GM20000 (cell line): ENCODE measurements at regions not wholly inside any gene's neighbourhood (a gene's known extent, or its start where the extent isn't known, plus 50 kb on each side); places are given as distances from the start of the nearest gene placed in this dataset.
"Not testable (repeated sequence)": the region's sequence is repeated elsewhere in the genome, so short reads cannot be mapped to it uniquely, and the experiment has no call there.

Experiments used
- DNase-seq: peaks from one replicate; pipeline ENCODE4 v3.0.0; 2012; ENCODE audit warnings: low spot score
- TF ChIP-seq, protein P1 (sequence below): IDR thresholded peaks from 2 replicates; pipeline ENCODE4 v1.5.1; 2012; ENCODE audit warnings: mild to moderate bottlenecking, control low read depth; ENCODE audit errors: extremely low read depth, missing control alignments

- TF ChIP-seq, protein P1, sequence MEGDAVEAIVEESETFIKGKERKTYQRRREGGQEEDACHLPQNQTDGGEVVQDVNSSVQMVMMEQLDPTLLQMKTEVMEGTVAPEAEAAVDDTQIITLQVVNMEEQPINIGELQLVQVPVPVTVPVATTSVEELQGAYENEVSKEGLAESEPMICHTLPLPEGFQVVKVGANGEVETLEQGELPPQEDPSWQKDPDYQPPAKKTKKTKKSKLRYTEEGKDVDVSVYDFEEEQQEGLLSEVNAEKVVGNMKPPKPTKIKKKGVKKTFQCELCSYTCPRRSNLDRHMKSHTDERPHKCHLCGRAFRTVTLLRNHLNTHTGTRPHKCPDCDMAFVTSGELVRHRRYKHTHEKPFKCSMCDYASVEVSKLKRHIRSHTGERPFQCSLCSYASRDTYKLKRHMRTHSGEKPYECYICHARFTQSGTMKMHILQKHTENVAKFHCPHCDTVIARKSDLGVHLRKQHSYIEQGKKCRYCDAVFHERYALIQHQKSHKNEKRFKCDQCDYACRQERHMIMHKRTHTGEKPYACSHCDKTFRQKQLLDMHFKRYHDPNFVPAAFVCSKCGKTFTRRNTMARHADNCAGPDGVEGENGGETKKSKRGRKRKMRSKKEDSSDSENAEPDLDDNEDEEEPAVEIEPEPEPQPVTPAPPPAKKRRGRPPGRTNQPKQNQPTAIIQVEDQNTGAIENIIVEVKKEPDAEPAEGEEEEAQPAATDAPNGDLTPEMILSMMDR: no peak
- DNase-seq: no peak
Observed at GRCh38 chr18:39244242-39244641, 1678.6 kb upstream of the CELF4 start.

GRCh38 chr18:39241534-39241933, 1675.9 kb upstream of the CELF4 start:
- no peak for DNase-seq
- TF ChIP-seq, protein P1: no peak

GRCh38 chr18:39238981-39239660, 1673.5 kb upstream of the CELF4 start:
- TF ChIP-seq, protein P1: no peak
- DNase-seq: no peak

GRCh38 chr18:39235118-39235719, 1669.6 kb upstream of the CELF4 start:
- no peak for DNase-seq
- TF ChIP-seq, protein P1: no peak

GRCh38 chr18:39232937-39233336, 1667.3 kb upstream of the CELF4 start:
- TF ChIP-seq, protein P1: no peak
- no peak for DNase-seq

GRCh38 chr18:39232490-39232889, 1666.9 kb upstream of the CELF4 start:
- no peak for DNase-seq
- TF ChIP-seq, protein P1: no peak

DNA sequence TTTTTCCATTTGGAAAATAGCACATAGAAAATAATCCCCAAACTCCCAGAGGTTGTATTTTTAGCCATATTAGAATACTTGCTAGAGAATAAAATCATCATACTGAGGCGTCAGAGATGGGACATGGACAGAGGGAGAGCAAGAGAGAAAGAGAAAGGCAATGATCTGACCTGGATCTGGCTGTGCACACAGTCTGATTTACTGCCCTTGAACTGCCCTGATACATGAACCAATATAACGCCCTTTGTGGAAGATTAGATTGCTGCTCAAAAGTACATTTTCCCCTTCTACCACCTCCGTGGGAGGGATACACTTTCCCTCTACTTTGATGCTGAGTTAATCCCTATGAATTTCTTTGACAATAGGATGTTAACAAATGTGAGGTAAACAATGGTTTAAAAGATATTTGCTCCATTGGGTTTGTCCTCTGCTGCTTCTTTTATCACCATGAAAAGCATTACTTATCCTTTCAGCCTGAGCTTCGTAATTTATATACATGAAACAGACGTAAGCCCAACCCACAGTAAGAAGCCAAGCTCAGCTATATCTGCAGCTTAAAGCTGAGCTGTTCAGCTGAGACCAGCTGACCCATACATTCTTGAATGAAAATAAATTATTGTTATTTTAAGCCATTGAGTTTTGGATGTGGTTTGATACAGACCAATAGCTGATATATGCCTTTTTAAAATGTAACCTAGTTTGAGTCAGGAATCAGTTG, 1664.6 kb upstream of the CELF4 start:
- TF ChIP-seq, protein P1: no peak
- DNase-seq: no peak

DNA sequence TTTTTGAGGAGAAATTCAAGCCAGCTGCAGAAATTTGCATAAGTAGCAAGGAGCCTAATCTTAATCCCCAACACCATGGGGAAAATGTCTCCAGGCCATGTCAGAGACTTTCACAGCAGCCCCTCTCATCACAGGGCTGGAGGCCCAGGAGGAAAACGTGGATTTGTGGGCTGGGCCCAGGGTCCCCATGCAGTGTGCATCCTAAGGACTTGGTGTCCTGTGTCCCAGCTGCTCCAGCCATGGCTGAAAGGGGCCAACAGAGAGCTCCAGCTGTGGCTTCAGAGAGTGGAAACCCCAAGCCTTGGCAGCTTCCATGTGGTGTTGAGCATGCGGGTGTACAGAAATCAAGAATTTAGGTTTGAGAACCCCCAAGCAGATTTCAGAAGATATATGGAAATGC, 1662.2 kb upstream of the CELF4 start:
- DNase-seq: not testable (repeated sequence)
